Astrocyte (in vitro differentiated cells and primary cell): ENCODE measurements at regions not wholly inside any gene's neighbourhood (a gene's known extent, or its start where the extent isn't known, plus 50 kb on each side); places are given as distances from the start of the nearest gene placed in this dataset.

ENCODE experiments used
- DNase-seq: peaks from one replicate; pipeline ENCODE4 v3.0.0-alpha.2; 2010; ENCODE audit warnings: low read depth
- FAIRE-seq: peaks from 2 replicates; lab custom pipeline; 2011; peaks lifted over from hg19 to GRCh38; lab: Jason Lieb, UNC
- H2AFZ ChIP-seq: 2 replicates; pipeline ENCODE4 v1.6.0; 2012; ENCODE audit warnings: low read depth, low read length, inconsistent platforms
- H3K27ac ChIP-seq: 2 replicates; pipeline ENCODE4 v1.5.1; 2011; ENCODE audit warnings: low read depth, low read length, inconsistent platforms
- H3K27me3 ChIP-seq: 2 replicates; pipeline ENCODE4 v1.6.0; 2011; ENCODE audit warnings: low read length, inconsistent platforms; ENCODE audit not compliant: insufficient read depth
- H3K36me3 ChIP-seq: 2 replicates; pipeline ENCODE4 v1.5.1; 2011; ENCODE audit warnings: low read length, inconsistent platforms; ENCODE audit not compliant: insufficient read depth
- H3K4me1 ChIP-seq: 2 replicates; pipeline ENCODE4 v1.5.1; 2011; ENCODE audit warnings: low read length, inconsistent platforms; ENCODE audit not compliant: insufficient read depth
- H3K4me2 ChIP-seq: 2 replicates; pipeline ENCODE4 v1.6.0; 2012; ENCODE audit warnings: low read length, inconsistent platforms
- H3K4me3 ChIP-seq: 2 replicates; pipeline ENCODE4 v1.5.1; 2011; ENCODE audit warnings: low read depth, mild to moderate bottlenecking, low read length, inconsistent platforms; ENCODE audit not compliant: insufficient read depth
- H3K79me2 ChIP-seq: 2 replicates; pipeline ENCODE4 v1.6.0; 2012; ENCODE audit warnings: mild to moderate bottlenecking, low read length, inconsistent platforms; ENCODE audit not compliant: insufficient read depth
- H3K9ac ChIP-seq: 2 replicates; pipeline ENCODE4 v1.6.0; 2012; ENCODE audit warnings: mild to moderate bottlenecking, low read length, inconsistent platforms
- H3K9me3 ChIP-seq: 2 replicates; pipeline ENCODE4 v1.5.1; 2012; ENCODE audit warnings: low read depth, mild to moderate bottlenecking, low read length, inconsistent platforms; ENCODE audit not compliant: insufficient read depth
- H4K20me1 ChIP-seq: 2 replicates; pipeline ENCODE4 v1.6.0; 2012; ENCODE audit warnings: low read length, inconsistent platforms; ENCODE audit not compliant: insufficient read depth
- H3K27ac Mint-ChIP-seq: one replicate; pipeline ENCODE4 v1.8.0; 2021; ENCODE audit warnings: mild to moderate bottlenecking, mixed read lengths; ENCODE audit not compliant: unreplicated experiment
- H3K27me3 Mint-ChIP-seq: one replicate; pipeline ENCODE4 v1.8.0; 2021; ENCODE audit warnings: low read depth, mixed read lengths; ENCODE audit not compliant: unreplicated experiment
- H3K36me3 Mint-ChIP-seq: one replicate; pipeline ENCODE4 v1.8.0; 2021; ENCODE audit warnings: low read depth, mixed read lengths; ENCODE audit not compliant: unreplicated experiment
- H3K4me1 Mint-ChIP-seq: one replicate; pipeline ENCODE4 v1.8.0; 2021; ENCODE audit warnings: low read depth, mixed read lengths; ENCODE audit not compliant: unreplicated experiment
- H3K4me3 Mint-ChIP-seq: one replicate; pipeline ENCODE4 v1.8.0; 2021; ENCODE audit warnings: mild to moderate bottlenecking, moderate library complexity, mixed read lengths; ENCODE audit not compliant: unreplicated experiment
- H3K9me3 Mint-ChIP-seq: one replicate; pipeline ENCODE4 v1.8.0; 2021; ENCODE audit warnings: mild to moderate bottlenecking, mixed read lengths; ENCODE audit not compliant: unreplicated experiment
- CTCF ChIP-seq: IDR thresholded peaks from 2 replicates; pipeline ENCODE4 v1.5.1; 2011; ENCODE audit warnings: low read depth, mild to moderate bottlenecking, inconsistent platforms, low read length, moderate library complexity; ENCODE audit not compliant: insufficient read depth
- EZH2 ChIP-seq: IDR thresholded peaks from 2 replicates; pipeline ENCODE4 v1.6.1; 2012; ENCODE audit warnings: mild to moderate bottlenecking, low read length, inconsistent platforms; ENCODE audit not compliant: insufficient read depth

- H4K20me1 ChIP-seq = no peaks in the 10 kb centered on the region
- H3K4me1 ChIP-seq = no peaks in the 10 kb centered on the region
- H3K79me2 ChIP-seq = no peaks in the 10 kb centered on the region
- DNase-seq = no peak
- no peaks in the 10 kb centered on the region for H3K4me1 Mint-ChIP-seq
- H3K4me3 ChIP-seq = no peak overlapping the region
- H2AFZ ChIP-seq = no peak overlapping the region
- no peak overlapping the region for H3K9ac ChIP-seq
- H3K4me2 ChIP-seq = no peak overlapping the region
- no peak overlapping the region for H3K27ac ChIP-seq
- no peak for FAIRE-seq
- H3K4me3 Mint-ChIP-seq = no peak overlapping the region
- H3K27me3 ChIP-seq = no peaks in the 10 kb centered on the region
- no peak for TF ChIP-seq CTCF
- no peak overlapping the region for H3K27ac Mint-ChIP-seq
- H3K9me3 ChIP-seq = no peaks in the 10 kb centered on the region
- H3K9me3 Mint-ChIP-seq = no peaks in the 10 kb centered on the region
- H3K36me3 Mint-ChIP-seq = no peaks in the 10 kb centered on the region
- H3K36me3 ChIP-seq = no peaks in the 10 kb centered on the region
- H3K27me3 Mint-ChIP-seq = peaks cover 2% of the 10 kb centered on the region
Observed at GRCh38 chr9:30244877-30245276, 2139.6 kb upstream of the ACO1 start.

GRCh38 chr9:30250872-30251271, 2133.6 kb upstream of the ACO1 start:
- H2AFZ ChIP-seq = no peak overlapping the region
- no peak overlapping the region for H3K4me2 ChIP-seq
- no peaks in the 10 kb centered on the region for H4K20me1 ChIP-seq
- no peaks in the 10 kb centered on the region for H3K9me3 Mint-ChIP-seq
- no peaks in the 10 kb centered on the region for H3K79me2 ChIP-seq
- DNase-seq (no peak), FAIRE-seq (no peak)
- no peaks in the 10 kb centered on the region for H3K9me3 ChIP-seq
- H3K27ac ChIP-seq = no peak overlapping the region
- no peak overlapping the region for H3K27ac Mint-ChIP-seq
- H3K4me3 Mint-ChIP-seq = no peak overlapping the region
- no peaks in the 10 kb centered on the region for H3K4me1 Mint-ChIP-seq
- no peaks in the 10 kb centered on the region for H3K27me3 Mint-ChIP-seq
- no peaks in the 10 kb centered on the region for H3K27me3 ChIP-seq
- no peak overlapping the region for H3K9ac ChIP-seq
- TF ChIP-seq EZH2 (no peak), CTCF (no peak)
- no peaks in the 10 kb centered on the region for H3K4me1 ChIP-seq
- no peaks in the 10 kb centered on the region for H3K36me3 Mint-ChIP-seq
- no peak overlapping the region for H3K4me3 ChIP-seq
- H3K36me3 ChIP-seq = no peaks in the 10 kb centered on the region

GRCh38 chr9:30258094-30258493, 2126.3 kb upstream of the ACO1 start:
- no peaks in the 10 kb centered on the region for H3K36me3 Mint-ChIP-seq
- no peaks in the 10 kb centered on the region for H3K4me1 ChIP-seq
- no peak overlapping the region for H3K27ac ChIP-seq
- H3K27me3 ChIP-seq = no peaks in the 10 kb centered on the region
- H3K9me3 Mint-ChIP-seq = no peaks in the 10 kb centered on the region
- H3K27me3 Mint-ChIP-seq = no peaks in the 10 kb centered on the region
- DNase-seq (no peak), FAIRE-seq (no peak)
- no peak overlapping the region for H3K4me3 ChIP-seq
- no peaks in the 10 kb centered on the region for H4K20me1 ChIP-seq
- no peak overlapping the region for H3K4me3 Mint-ChIP-seq
- no peaks in the 10 kb centered on the region for H3K9me3 ChIP-seq
- no peak overlapping the region for H3K9ac ChIP-seq
- no peaks in the 10 kb centered on the region for H3K4me1 Mint-ChIP-seq
- no peak overlapping the region for H2AFZ ChIP-seq
- no peaks in the 10 kb centered on the region for H3K36me3 ChIP-seq
- H3K79me2 ChIP-seq = no peaks in the 10 kb centered on the region
- no peak overlapping the region for H3K27ac Mint-ChIP-seq
- H3K4me2 ChIP-seq = no peak overlapping the region
- TF ChIP-seq CTCF = no peak
- no peak for TF ChIP-seq EZH2
